ENCODE measurements at regions not wholly inside any gene's neighbourhood (a gene's known extent, or its start where the extent isn't known, plus 50 kb on each side); places are given as distances from the start of the nearest gene placed in this dataset.
"Not testable (repeated sequence)": the region's sequence is repeated elsewhere in the genome, so short reads cannot be mapped to it uniquely, and the experiment has no call there.

GRCh38 chr18:8992500-8992899 lies 110.0 kb upstream of the NDUFV2 start:
- CTCF ChIA-PET = interaction anchor here (0.9 kb wide), 1 partner anchor 338 kb away, joined by 3 read pairs; no protein-coding TSS in a partner anchor
- ATAC-seq = not testable (repeated sequence)
- POLR2A ChIA-PET = interaction anchor here (0.8 kb wide), 1 partner anchor 676 kb away, joined by 3 read pairs; no protein-coding TSS in a partner anchor

GRCh38 chr18:8994603-8995002 lies 107.9 kb upstream of the NDUFV2 start:
- H3K27me3 Mint-ChIP-seq (ENCODE audit: low read depth) = peaks cover 12% of the 10 kb centered on the region
- H3K4me1 Mint-ChIP-seq (ENCODE audit: low read depth) = no peaks in the 10 kb centered on the region
- no peak overlapping the region for H3K4me3 Mint-ChIP-seq
- no peaks in the 10 kb centered on the region for H3K36me3 Mint-ChIP-seq (ENCODE audit: low read depth)
- ChIA-PET POLR2A (no interaction called here), CTCF (no interaction called here)
- ATAC-seq (no peak), DNase-seq (no peak)
- no peaks in the 10 kb centered on the region for H3K9me3 Mint-ChIP-seq (ENCODE audit: insufficient read depth)
- no peak overlapping the region for H3K27ac Mint-ChIP-seq

More at GRCh38 chr18:8992500-8992899, 110.0 kb upstream of the NDUFV2 start:
- H3K4me1 Mint-ChIP-seq (ENCODE audit: low read depth); H3K9me3 Mint-ChIP-seq (ENCODE audit: insufficient read depth); H3K27me3 Mint-ChIP-seq (ENCODE audit: low read depth); DNase-seq; H3K36me3 Mint-ChIP-seq (ENCODE audit: low read depth); H3K27ac Mint-ChIP-seq; H3K4me3 Mint-ChIP-seq: not testable (repeated sequence)

- Mint-ChIP-seq H3K27ac (no peak overlapping the region), H3K27me3 (ENCODE audit: low read depth) (peaks cover 10% of the 10 kb centered on the region), H3K4me1 (ENCODE audit: low read depth) (no peaks in the 10 kb centered on the region), H3K36me3 (ENCODE audit: low read depth) (no peaks in the 10 kb centered on the region), H3K4me3 (no peak overlapping the region), H3K9me3 (ENCODE audit: insufficient read depth) (no peaks in the 10 kb centered on the region)
- ATAC-seq = no peak
- no peak for DNase-seq
- ChIA-PET CTCF (no interaction called here), POLR2A (no interaction called here)
Measured at GRCh38 chr18:8995096-8995495, 107.4 kb upstream of the NDUFV2 start.

GRCh38 chr18:8996771-8997432 lies 105.6 kb upstream of the NDUFV2 start:
- Mint-ChIP-seq H3K27me3 (ENCODE audit: low read depth) (peaks cover 13% of the 10 kb centered on the region), H3K4me1 (ENCODE audit: low read depth) (no peaks in the 10 kb centered on the region), H3K27ac (no peak overlapping the region), H3K9me3 (ENCODE audit: insufficient read depth) (no peaks in the 10 kb centered on the region), H3K4me3 (no peak overlapping the region), H3K36me3 (ENCODE audit: low read depth) (no peaks in the 10 kb centered on the region)
- ChIA-PET POLR2A (no interaction called here), CTCF (interaction anchor here (0.6 to 2.4 kb wide), 2 partner anchors 9 to 1452 kb away, joined by 3 to 6 read pairs; no protein-coding TSS in a partner anchor)
- DNase-seq (no peak), ATAC-seq (no peak)

- no peaks in the 10 kb centered on the region for H3K36me3 Mint-ChIP-seq (ENCODE audit: low read depth)
- H3K27ac Mint-ChIP-seq = no peak overlapping the region
- H3K9me3 Mint-ChIP-seq (ENCODE audit: insufficient read depth) = no peaks in the 10 kb centered on the region
- ATAC-seq (no peak), DNase-seq (no peak)
- no peak overlapping the region for H3K4me3 Mint-ChIP-seq
- POLR2A ChIA-PET = no interaction called here
- CTCF ChIA-PET = interaction anchor here (2.4 kb wide), 1 partner anchor 10 kb away, joined by 6 read pairs; no protein-coding TSS in a partner anchor
- H3K4me1 Mint-ChIP-seq (ENCODE audit: low read depth) = no peaks in the 10 kb centered on the region
- peaks cover 18% of the 10 kb centered on the region for H3K27me3 Mint-ChIP-seq (ENCODE audit: low read depth)
Measured at GRCh38 chr18:8997634-8998033, 104.9 kb upstream of the NDUFV2 start.

GRCh38 chr18:8998481-8999217 lies 103.8 kb upstream of the NDUFV2 start:
- Mint-ChIP-seq H3K36me3 (ENCODE audit: low read depth) (no peaks in the 10 kb centered on the region), H3K9me3 (ENCODE audit: insufficient read depth) (no peaks in the 10 kb centered on the region), H3K27me3 (ENCODE audit: low read depth) (peaks cover 20% of the 10 kb centered on the region), H3K4me1 (ENCODE audit: low read depth) (no peaks in the 10 kb centered on the region), H3K27ac (no peak overlapping the region), H3K4me3 (no peak overlapping the region)
- ATAC-seq (no peak), DNase-seq (no peak)
- CTCF ChIA-PET = no interaction called here
- POLR2A ChIA-PET = no interaction called here

GRCh38 chr18:8999872-9000271 lies 102.6 kb upstream of the NDUFV2 start:
- no peaks in the 10 kb centered on the region for H3K36me3 Mint-ChIP-seq (ENCODE audit: low read depth)

GRCh38 chr18:9000733-9001132 lies 101.8 kb upstream of the NDUFV2 start:
- ATAC-seq = no peak
- H3K36me3 Mint-ChIP-seq (ENCODE audit: low read depth) = no peaks in the 10 kb centered on the region
- H3K27me3 Mint-ChIP-seq (ENCODE audit: low read depth) = peaks cover 20% of the 10 kb centered on the region
- no peak overlapping the region for H3K4me3 Mint-ChIP-seq
- ChIA-PET CTCF (interaction anchor here (1.2 kb wide), 1 partner anchor 13 kb away, joined by 4 read pairs; no protein-coding TSS in a partner anchor), POLR2A (no interaction called here)
- no peak overlapping the region for H3K27ac Mint-ChIP-seq
- no peaks in the 10 kb centered on the region for H3K9me3 Mint-ChIP-seq (ENCODE audit: insufficient read depth)
- H3K4me1 Mint-ChIP-seq (ENCODE audit: low read depth) = no peaks in the 10 kb centered on the region
- no peak for DNase-seq

More at GRCh38 chr18:8999872-9000271, 102.6 kb upstream of the NDUFV2 start:
- no peak overlapping the region for H3K27ac Mint-ChIP-seq
- DNase-seq (no peak), ATAC-seq (no peak)
- peaks cover 20% of the 10 kb centered on the region for H3K27me3 Mint-ChIP-seq (ENCODE audit: low read depth)
- H3K4me3 Mint-ChIP-seq = no peak overlapping the region
- ChIA-PET CTCF (interaction anchor here (1.2 kb wide), 1 partner anchor 12 kb away, joined by 4 read pairs; no protein-coding TSS in a partner anchor), POLR2A (no interaction called here)
- no peaks in the 10 kb centered on the region for H3K4me1 Mint-ChIP-seq (ENCODE audit: low read depth)
- no peaks in the 10 kb centered on the region for H3K9me3 Mint-ChIP-seq (ENCODE audit: insufficient read depth)

GRCh38 chr18:9001209-9001608 lies 101.3 kb upstream of the NDUFV2 start:
- ATAC-seq (no peak), DNase-seq (no peak)
- POLR2A ChIA-PET = no interaction called here
- Mint-ChIP-seq H3K9me3 (ENCODE audit: insufficient read depth) (no peaks in the 10 kb centered on the region), H3K4me1 (ENCODE audit: low read depth) (no peaks in the 10 kb centered on the region), H3K36me3 (ENCODE audit: low read depth) (no peaks in the 10 kb centered on the region), H3K27me3 (ENCODE audit: low read depth) (peaks cover 20% of the 10 kb centered on the region), H3K27ac (no peak overlapping the region), H3K4me3 (no peak overlapping the region)
- CTCF ChIA-PET = interaction anchor here (1.2 kb wide), 1 partner anchor 13 kb away, joined by 4 read pairs; no protein-coding TSS in a partner anchor

- Mint-ChIP-seq H3K27me3 (ENCODE audit: low read depth) (peaks cover 20% of the 10 kb centered on the region), H3K4me3 (no peak overlapping the region), H3K4me1 (ENCODE audit: low read depth) (no peaks in the 10 kb centered on the region), H3K36me3 (ENCODE audit: low read depth) (no peaks in the 10 kb centered on the region), H3K27ac (no peak overlapping the region), H3K9me3 (ENCODE audit: insufficient read depth) (no peaks in the 10 kb centered on the region)
- no peak for ATAC-seq
- ChIA-PET POLR2A (no interaction called here), CTCF (no interaction called here)
- DNase-seq = no peak
Measured at GRCh38 chr18:9003406-9004100, 98.9 kb upstream of the NDUFV2 start.

- POLR2A ChIA-PET = not testable (repeated sequence)
Measured at GRCh38 chr18:9004308-9004707, 98.2 kb upstream of the NDUFV2 start.

GRCh38 chr18:9007700-9008099 lies 94.8 kb upstream of the NDUFV2 start:
- H3K36me3 Mint-ChIP-seq (ENCODE audit: low read depth); H3K4me3 Mint-ChIP-seq; H3K27ac Mint-ChIP-seq; ATAC-seq; DNase-seq; H3K9me3 Mint-ChIP-seq (ENCODE audit: insufficient read depth); H3K4me1 Mint-ChIP-seq (ENCODE audit: low read depth); POLR2A ChIA-PET: not testable (repeated sequence)
- CTCF ChIA-PET = interaction anchor here (1.2 kb wide), 1 partner anchor 20 kb away, joined by 3 read pairs; no protein-coding TSS in a partner anchor
- peaks cover 11% of the 10 kb centered on the region for H3K27me3 Mint-ChIP-seq (ENCODE audit: low read depth)

More at GRCh38 chr18:9004308-9004707, 98.2 kb upstream of the NDUFV2 start:
- H3K9me3 Mint-ChIP-seq (ENCODE audit: insufficient read depth); ATAC-seq; H3K27ac Mint-ChIP-seq; CTCF ChIA-PET; DNase-seq; H3K4me3 Mint-ChIP-seq; H3K4me1 Mint-ChIP-seq (ENCODE audit: low read depth); H3K36me3 Mint-ChIP-seq (ENCODE audit: low read depth): not testable (repeated sequence)
- peaks cover 14% of the 10 kb centered on the region for H3K27me3 Mint-ChIP-seq (ENCODE audit: low read depth)
